ENCODE measurements at regions not wholly inside any gene's neighbourhood (a gene's known extent, or its start where the extent isn't known, plus 50 kb on each side); places are given as distances from the start of the nearest gene placed in this dataset.

GRCh38 chr2:2926858-2927175 is 450.8 kb downstream of the EIPR1 start:
- DNase-seq (ENCODE audit: low read depth in 3 of 3) = no peak

DNA sequence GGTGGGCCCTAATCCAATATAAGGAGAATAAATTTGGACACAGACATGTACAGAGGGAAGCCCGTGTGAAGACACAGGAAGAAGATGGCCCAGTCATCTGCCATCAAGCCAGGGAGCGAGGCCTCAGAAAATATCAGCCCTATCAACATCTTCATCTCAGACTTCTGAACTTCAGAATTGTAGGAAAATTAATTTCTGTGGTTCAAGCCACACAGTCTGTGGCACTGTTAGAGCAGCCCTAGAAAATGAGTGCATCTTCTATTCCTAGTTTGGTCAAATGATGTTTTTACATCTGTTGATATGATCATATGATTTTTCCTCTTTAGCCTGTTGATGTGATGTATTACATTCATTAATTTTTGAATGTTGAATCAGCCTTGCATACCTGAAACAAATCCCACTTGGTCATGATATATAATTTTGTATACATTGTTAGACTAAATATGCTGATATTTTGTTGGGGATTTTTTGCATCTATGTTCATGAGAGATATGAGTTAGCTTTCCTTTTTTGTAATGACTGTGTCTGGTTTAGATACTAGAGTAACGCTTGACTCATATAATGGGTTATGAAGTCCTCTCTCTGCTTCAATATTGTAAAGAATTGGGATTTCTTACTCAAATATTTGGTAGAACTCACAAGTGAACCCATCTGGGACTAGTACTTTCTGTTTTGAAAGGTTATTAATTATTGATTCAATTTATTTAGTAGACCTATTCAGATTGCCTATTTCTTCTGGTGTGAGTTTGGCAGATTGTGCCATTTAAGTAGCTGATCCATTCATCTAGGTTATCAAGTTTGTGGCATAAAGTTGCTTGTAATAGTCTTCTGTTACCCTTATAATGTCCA is 451.4 kb downstream of the EIPR1 start:
- no peak for DNase-seq (ENCODE audit: low read depth in 3 of 3)

GRCh38 chr2:2922156-2922555 is 455.5 kb downstream of the EIPR1 start:
- no peak for DNase-seq (ENCODE audit: low read depth in 3 of 3)

- no peak for DNase-seq (ENCODE audit: low read depth in 3 of 3)
These were observed 456.5 kb downstream of the EIPR1 start for GRCh38 chr2:2921011-2921720.

- no peak for DNase-seq (ENCODE audit: low read depth in 3 of 3)
These were observed 457.8 kb downstream of the EIPR1 start for GRCh38 chr2:2919574-2920365.

- no peak for DNase-seq (ENCODE audit: low read depth in 3 of 3)
These were observed 458.6 kb downstream of the EIPR1 start for GRCh38 chr2:2919026-2919425.

DNA sequence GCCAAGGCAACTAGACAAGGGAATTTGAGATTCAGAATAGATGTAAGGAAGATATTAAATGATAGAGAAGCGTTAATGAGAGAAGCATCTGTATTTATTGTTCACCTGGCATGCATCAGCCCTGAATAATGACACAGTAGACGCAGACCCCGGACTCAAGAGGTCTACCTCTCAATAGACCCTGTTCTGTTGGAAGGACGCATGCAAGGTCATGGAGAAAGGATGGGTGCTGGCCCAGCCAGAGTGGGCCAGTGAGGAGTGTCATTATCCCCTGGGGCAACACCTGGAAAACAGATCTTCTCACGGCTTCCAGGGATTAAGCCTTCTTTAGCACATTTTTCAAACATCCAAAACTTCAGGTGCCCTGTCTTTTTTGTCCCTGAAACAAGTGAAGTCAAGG is 461.0 kb downstream of the EIPR1 start:
- no peak for DNase-seq (ENCODE audit: low read depth in 3 of 3)

DNA sequence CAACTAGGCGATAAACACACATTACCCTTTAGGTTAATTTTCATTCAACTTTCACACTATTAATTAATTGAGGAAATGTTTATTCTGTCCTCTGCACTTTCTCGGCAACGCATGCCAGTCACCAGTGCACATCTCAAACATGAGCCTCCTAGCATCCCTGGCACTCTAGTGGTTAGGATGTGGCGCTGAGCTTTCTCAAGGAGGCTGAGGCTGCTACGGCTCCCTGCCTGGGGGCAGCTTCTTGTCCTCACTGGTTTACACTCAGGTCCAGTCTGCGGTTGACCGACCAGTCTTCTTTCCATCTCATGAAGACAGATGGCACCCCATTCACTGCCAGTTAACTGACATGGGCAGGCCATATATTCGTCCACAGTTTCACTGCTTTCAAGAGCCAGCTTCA is 463.4 kb downstream of the EIPR1 start:
- no peak for DNase-seq (ENCODE audit: low read depth in 3 of 3)

DNA sequence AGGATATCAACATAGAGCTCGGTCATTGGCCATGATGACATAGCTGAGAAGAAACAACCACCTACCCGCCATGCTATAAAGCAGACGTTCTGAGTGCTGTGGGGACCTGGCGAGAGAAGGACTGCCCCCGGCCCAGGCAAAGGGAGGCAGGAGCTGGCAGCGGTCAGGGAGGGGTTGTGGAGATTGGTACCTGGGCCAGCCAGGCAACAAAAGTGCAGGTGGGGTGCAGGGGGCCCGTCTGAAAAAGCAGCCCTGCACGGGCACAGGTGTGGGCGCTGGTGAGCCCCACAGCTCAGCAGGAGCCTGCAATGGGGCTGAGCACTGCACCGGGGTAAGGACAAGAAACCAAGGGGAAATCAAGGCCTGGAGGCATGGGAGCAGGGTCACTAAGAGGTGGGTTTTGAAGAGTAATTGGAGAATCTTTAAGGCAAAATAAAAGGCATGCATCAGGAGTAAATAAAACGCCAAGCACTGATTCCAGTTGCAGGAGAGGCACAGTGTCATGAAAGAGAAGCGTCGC is 464.0 kb downstream of the EIPR1 start:
- DNase-seq (ENCODE audit: low read depth in 3 of 3) = no peak

DNA sequence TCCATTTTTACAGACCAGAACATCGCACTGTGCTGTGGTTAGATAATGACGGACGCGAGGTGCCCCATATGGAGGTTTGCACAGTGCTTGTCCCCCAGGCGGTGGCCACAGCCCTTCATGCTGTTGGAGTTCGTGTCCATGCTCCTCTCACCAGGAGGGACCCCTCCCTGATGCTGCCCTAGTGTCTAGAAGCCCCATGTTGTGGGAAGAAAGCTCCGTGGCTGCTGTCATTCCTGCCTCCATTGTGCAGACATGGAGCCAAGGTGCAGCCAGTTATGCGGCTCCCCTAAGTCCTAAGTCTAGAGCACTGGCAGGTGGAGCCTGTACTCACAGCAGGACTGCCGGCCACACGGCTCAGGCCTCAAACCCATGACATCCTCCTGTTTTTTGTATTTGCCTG is 464.9 kb downstream of the EIPR1 start:
- DNase-seq (ENCODE audit: low read depth in 3 of 3) = no peak

- no peak for DNase-seq (ENCODE audit: low read depth in 3 of 3)
These were observed 465.3 kb downstream of the EIPR1 start for GRCh38 chr2:2912293-2912692.

DNA sequence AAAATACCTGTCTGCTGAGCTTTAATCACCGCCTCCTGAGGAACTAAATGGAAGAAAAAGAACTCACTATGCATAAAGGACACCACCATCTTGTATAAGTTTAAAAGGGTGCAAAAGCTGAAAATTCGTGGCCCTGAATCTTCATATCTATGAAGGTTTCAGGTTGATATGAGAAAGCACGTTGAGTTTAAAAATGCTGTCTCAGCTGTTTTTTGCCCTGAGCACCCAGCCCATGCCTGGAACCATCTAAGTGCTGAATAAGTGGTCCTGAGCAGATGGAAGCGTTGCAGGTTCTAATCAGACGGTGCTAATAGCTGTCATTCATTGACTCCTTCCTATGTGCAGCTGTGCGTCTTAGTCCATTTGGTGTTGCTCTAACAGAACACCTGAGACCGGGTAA is 467.4 kb downstream of the EIPR1 start:
- no peak for DNase-seq (ENCODE audit: low read depth in 3 of 3)

DNA sequence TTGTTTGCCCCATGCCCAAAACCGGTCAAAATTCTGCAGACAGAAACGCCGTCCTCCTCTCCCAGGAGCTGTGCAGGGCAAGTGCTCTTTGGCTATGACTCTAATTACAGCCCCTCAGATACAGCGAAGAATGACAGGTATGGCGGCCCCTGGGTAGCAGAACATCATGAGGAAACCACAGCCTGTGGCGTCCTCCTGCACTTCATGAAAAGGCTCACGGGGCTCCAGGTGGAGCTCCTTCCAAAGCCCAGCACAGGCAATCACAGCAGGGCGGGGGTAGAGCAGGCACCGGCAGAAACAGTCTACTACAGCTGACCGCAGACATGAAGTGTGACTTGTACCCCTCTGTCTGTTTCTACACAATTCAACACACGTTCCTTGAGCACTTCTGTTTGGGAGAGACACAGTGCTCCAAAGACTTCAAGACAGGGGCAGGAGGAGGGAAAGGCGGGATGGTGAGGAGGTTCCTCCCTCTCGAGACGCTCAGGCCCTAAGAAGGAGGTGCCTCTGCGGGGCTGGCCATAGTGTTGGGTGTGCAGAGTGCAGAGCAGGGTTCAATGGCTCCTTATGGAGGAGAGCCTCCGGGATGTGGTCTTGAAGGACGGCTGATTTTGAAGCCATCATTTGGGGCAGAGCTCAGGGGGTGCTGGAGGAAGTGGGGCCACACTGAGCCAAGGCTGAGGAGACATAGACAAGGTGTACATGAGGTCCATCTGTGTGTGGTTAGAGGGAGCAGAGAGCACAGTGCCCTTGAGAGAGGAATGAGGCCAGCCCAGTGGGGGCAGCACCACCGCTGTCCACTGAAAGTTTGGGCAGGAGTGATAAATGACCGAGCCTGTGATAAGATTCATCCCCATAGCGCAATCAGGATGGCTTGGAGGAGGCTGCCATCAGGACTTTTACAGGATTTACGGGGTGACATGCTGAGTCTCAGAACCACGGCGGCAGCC is 468.3 kb downstream of the EIPR1 start:
- no peak for DNase-seq (ENCODE audit: low read depth in 3 of 3)

DNA sequence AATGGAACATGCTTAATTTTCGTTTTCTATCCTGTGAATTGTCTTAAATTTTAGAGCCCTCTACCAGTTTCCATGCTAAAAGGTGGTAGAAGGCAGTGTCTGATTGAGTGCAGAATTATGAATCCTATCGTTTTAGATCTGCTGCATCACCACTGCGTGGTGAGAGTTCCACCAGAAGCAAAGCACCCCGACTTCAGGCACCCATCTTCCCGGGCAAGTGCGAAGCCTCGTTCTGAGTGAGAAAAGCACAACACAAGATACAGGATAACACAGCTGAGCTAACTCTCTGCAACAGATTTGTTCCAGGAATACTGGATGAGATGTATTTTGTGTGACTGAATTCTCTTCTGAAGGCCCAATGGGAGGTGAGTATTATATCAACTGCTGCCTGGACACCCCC is 471.5 kb downstream of the EIPR1 start:
- DNase-seq (ENCODE audit: low read depth in 3 of 3) = no peak

DNA sequence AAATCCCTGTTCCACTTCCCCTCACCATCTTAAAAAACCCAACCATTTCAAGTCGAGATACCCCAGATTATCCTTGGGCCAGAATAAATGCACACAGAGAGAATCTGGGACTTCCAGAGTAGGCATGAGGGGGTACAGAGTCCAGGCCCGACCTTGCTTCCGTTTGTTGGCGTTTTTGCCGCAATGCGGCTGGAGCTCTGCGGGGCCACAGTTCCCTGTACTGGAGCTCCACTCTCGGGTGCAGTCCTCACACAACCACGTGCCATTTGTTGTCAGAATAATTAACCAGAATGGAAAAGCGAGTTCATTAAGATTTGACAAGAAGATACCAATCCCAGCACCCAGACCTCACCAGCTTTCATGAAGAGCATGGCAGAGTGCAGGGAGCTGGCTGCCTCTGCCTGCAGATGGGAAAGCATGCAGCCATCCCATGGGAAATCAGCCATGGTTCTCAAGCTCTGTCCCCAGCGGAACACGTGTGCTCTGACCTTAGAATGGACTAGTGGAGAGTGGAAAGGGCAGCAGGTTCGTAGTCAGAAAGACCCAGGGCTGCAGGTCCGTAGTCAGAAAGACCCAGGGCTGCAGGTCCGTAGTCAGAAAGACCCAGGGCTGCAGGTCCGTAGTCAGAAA is 472.8 kb downstream of the EIPR1 start:
- no peak for DNase-seq (ENCODE audit: low read depth in 3 of 3)

DNA sequence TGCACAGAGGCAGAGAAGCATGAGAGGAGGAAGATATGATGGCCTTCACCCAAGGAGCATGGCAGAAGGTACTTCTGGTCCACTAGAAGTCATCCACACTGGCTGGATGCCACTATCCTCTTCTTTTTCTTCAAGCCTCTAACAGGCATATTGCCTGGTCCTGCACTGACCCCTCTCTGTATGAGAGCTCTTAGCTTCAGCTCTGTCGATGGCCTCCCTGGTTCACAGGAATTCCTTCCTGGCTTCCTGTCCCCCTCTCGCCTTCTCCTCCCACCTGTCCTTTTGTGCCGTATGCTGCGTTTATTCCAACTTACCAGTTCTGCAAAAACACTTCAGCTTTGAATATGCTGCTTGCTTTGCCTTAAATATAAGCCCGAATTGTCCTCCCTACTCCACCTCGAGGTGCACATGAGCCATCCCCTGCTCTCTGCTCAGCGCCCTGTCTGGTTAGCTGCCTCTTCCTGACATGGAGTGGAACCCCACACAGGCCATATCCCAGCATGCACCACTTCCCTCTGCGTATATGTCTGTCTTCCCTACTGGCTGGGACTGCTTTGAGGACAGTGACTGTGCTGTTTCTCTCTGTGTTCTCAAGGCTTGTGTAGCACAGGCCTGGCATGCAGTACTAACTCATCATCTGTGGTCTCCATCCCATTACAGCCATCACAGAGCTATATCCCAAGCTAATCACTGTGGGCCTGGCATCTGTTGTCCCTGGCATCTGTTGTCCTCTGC is 474.9 kb downstream of the EIPR1 start:
- DNase-seq (ENCODE audit: low read depth in 3 of 3) = no peak

DNA sequence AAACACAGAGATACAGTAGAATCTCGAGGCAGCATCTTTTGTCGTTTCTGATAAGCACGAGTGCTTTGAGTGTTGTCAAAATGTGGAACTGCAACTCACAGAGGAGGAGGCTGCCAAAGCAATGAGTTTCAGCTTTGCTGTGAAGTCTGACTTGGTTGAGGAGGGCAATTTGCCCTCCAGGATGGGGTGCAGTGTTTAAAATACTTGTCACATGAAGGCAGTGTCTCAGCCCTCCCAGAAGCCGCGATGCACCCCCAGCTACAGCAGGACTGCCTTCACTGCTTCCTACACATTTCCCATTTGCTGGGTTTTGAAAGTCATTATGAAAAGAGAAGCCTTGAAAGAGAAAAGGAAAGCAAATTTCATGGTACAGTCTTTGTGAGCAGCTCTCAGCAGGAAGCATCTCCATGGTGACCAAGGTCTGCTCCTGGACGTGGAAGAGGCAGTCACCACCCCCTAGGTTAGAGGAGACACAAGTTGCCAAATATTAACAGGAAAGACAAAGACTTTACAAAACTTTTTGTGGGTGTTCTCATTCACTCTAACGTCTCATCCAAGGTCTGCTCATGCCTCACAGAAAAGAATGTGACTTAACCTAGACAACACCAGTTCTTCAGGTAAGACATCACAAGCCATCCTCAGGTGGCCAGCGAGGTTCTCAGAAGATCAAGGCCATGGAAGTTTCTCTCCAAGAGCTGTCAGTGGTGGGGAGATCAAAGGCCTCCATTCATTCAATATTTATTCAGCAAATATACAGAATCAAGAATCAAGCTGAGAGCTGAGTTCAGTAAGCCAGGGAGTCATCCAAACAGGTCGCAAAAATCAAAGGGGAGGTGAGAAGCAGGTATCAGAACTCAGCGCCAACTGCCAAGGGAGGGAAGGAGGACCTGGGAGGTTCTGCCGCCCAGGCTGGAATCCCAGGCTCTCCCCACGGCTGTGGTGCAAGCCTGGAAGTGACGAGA is 476.0 kb downstream of the EIPR1 start:
- DNase-seq (ENCODE audit: low read depth in 3 of 3) = no peak

DNA sequence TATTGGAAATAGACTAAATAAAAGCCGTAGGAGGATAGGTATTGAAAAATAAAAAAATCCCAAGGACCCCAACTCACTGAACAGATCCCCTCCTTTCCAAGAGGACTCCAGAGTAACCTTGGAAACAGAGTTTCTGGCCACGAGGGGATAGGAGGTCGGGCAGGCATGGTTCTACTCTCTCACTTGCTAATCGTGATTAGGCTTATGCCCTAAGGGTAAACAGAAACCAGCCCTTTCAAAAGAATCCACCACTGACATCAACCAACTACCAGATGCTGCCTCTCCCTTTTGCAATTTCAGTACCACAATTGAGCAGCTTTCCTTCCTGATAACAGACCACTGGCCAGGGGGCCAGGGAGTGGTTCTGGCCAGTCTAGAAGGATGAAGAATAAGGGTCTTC is 477.8 kb downstream of the EIPR1 start:
- no peak for DNase-seq (ENCODE audit: low read depth in 3 of 3)

GRCh38 chr2:2898744-2899143 is 478.9 kb downstream of the EIPR1 start:
- no peak for DNase-seq (ENCODE audit: low read depth in 3 of 3)
